ENCODE measurements at regions not wholly inside any gene's neighbourhood (a gene's known extent, or its start where the extent isn't known, plus 50 kb on each side); places are given as distances from the start of the nearest gene placed in this dataset.

DNA sequence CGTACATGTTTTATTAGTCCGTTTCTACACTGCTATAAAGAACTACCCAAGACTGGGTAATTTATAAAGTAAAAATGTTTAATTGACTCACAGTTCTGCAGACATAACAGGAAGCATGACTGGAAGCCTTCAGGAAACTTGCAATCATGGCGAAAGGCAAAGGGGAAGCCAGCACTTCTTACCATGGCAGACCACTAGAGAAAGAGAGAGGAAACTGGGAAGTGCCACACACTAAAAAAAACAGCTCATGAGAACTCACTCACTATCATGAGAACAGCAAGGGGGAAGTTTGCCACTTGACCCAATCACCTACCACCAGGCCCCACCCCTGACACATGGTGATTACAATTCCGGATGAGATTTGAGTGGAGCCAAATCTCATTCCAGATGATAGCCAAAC is 466.2 kb downstream of the IRS1 start:
- H3K27ac ChIP-seq: no peak overlapping the region
- TF ChIP-seq, protein P1, sequence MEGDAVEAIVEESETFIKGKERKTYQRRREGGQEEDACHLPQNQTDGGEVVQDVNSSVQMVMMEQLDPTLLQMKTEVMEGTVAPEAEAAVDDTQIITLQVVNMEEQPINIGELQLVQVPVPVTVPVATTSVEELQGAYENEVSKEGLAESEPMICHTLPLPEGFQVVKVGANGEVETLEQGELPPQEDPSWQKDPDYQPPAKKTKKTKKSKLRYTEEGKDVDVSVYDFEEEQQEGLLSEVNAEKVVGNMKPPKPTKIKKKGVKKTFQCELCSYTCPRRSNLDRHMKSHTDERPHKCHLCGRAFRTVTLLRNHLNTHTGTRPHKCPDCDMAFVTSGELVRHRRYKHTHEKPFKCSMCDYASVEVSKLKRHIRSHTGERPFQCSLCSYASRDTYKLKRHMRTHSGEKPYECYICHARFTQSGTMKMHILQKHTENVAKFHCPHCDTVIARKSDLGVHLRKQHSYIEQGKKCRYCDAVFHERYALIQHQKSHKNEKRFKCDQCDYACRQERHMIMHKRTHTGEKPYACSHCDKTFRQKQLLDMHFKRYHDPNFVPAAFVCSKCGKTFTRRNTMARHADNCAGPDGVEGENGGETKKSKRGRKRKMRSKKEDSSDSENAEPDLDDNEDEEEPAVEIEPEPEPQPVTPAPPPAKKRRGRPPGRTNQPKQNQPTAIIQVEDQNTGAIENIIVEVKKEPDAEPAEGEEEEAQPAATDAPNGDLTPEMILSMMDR (conservative IDR thresholded peaks at IDR 0.05): no peak

DNA sequence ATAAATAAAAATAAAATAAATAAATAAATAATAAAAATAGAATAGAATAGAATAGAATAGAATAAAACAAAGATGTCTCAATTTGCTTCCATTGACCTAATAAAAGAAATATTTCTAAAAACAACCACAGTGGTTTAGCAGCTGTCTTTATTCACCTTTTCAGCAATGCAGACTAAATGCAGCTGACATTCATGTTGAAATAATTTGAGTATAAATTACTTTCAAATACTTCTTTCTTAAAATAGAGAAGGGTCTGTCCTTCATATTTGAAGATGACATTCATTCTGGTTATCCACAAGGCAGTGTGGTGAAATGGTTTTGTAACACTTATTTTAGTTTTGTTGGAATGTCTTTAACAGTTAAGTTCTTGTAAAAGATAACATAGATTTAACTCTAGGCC is 469.4 kb downstream of the IRS1 start:
- no peak overlapping the region for H3K27ac ChIP-seq
- TF ChIP-seq, protein P1 (conservative IDR thresholded peaks at IDR 0.05): no peak

DNA sequence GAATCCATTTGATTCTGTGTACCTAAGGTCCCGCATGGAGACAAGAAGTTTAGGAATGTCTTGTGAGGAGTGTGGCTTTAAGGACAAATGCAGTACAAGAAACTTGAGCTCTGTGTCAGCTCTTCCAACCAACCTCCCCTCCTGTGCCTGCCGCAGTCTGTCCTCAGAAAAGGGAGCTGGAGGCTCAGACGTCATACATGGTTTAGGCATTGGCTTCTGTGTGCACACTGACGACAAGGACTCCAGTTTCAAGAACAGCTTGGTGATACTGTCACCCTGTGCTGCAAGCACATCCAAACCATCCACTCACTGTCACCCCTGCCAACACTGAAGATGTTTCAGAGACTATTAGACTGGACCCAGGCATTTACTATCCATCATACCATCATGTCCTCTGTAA is 470.4 kb downstream of the IRS1 start:
- no peak overlapping the region for H3K27ac ChIP-seq
- TF ChIP-seq, protein P1 (conservative IDR thresholded peaks at IDR 0.05): no peak

DNA sequence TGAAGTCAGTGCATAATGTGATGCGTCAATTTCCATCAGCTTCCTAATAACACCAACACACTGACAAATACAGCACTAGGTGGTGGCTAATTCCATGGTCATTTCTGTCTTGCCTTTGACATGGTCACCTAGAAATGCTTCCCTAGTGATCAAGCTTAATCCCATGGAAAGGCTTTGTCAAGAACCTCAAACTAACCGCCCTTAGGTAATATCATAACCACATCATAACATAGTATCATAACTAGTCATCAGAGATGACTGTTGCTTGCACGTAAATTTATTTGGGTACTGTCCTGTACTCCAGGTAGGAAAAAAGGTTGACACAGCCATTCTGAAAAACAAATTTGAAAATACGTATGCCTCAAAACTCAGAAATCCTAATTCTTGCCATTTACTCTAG is 471.8 kb downstream of the IRS1 start:
- TF ChIP-seq, protein P1 (conservative IDR thresholded peaks at IDR 0.05): no peak
- H3K27ac ChIP-seq: no peak overlapping the region

DNA sequence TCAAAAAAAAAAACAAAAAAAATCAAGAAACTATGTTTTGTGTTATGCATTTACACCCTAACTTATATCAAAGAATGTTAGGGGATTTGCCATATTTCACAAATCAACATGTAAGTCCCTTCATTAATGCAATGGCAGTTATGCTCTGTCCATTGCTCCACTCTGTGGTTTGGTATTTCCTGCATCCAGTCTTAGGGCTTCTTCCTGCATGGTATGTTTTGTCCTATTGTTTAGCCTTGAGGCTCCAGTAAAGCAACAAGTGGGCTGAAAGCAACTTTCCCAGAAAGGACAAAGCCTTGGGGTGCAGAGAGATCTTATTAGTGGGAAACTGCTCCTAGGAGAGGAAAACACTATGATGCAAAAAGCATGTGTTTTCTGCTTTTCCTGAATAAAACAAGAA is 474.1 kb downstream of the IRS1 start:
- TF ChIP-seq, protein P1 (conservative IDR thresholded peaks at IDR 0.05): no peak
- no peak overlapping the region for H3K27ac ChIP-seq

DNA sequence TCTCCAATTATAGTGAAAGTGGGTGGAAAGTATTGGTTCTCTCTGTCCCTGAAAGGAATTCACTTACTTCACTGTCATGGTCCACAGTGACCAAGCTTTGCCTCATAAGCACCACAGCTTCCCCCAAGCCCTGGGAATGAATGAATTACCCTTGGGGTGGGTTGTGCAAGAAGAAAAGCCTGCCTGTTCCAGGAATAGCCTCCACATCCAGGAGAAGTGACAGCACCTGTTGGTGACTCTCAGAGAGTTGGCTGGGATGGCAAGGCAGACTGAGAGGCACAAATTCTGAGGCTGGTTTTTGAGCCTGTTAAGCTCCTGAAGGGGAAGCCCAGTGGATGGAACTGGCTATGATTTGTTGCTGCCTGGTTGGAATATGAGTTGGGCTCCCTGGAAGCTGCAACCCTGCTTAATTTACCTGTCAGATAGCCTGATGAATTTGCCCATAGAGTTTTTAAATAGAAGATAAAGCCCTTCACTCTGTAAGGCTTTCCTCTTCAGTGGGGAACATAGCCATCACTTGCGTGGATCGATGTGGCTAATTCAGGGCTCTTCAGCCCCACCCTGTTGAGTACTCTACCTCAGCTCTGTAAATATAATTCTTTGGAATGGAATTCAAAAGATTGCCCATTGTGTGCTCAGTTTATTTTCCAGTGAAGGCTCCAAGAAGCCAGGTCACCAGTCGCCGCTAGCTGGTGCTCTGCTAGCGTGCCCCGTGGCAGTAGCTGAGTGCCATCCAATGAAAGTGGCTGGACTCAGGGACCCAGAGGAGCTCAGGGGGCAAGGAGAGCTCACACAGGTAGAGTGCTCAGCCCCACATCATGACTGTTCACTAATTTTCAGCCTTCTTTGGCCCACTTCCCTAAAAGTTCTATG is 479.3 kb downstream of the IRS1 start:
- no peak overlapping the region for H3K27ac ChIP-seq
- TF ChIP-seq, protein P1 (conservative IDR thresholded peaks at IDR 0.05): no peak

DNA sequence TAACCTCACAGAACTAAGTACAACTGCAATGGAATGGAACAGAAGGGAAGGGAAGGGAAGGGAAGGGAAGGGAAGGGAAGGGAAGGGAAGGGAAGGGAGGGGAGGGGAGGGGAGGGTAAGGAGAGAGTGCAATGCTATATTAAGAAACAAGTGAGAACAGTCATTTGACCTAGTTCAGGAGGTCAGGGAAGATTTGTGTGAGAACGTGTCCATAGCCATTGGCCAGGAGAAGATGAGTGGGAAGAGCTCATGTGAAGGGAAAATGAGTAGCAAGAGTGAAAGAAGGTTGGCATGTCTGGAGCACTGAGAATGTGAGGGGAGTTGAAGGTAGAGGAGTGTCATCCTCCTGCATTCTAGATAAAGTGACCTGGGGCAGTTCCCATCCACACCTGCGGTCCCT is 481.6 kb downstream of the IRS1 start:
- TF ChIP-seq, protein P1 (conservative IDR thresholded peaks at IDR 0.05): no peak
- no peak overlapping the region for H3K27ac ChIP-seq

Data from VCaP (cell line).